Nephron progenitor cell (in vitro differentiated cells): ENCODE measurements at regions not wholly inside any gene's neighbourhood (a gene's known extent, or its start where the extent isn't known, plus 50 kb on each side); places are given as distances from the start of the nearest gene placed in this dataset.
"Not testable (repeated sequence)": the region's sequence is repeated elsewhere in the genome, so short reads cannot be mapped to it uniquely, and the experiment has no call there.

Experiments
- DNase-seq: peaks from one replicate; pipeline ENCODE4 v3.0.0; 2021
- H3K27ac Mint-ChIP-seq: 2 replicates; pipeline ENCODE4 v1.8.0; 2021; ENCODE audit warnings: mild to moderate bottlenecking, moderate library complexity, mixed read lengths
- H3K27me3 Mint-ChIP-seq: 2 replicates; pipeline ENCODE4 v1.8.0; 2021; ENCODE audit warnings: mild to moderate bottlenecking, low read depth, mixed read lengths; ENCODE audit not compliant: poor library complexity
- H3K36me3 Mint-ChIP-seq: 2 replicates; pipeline ENCODE4 v1.8.0; 2021; ENCODE audit warnings: low read depth, mixed read lengths
- H3K4me1 Mint-ChIP-seq: 2 replicates; pipeline ENCODE4 v1.8.0; 2021; ENCODE audit warnings: mixed read lengths
- H3K4me3 Mint-ChIP-seq: 2 replicates; pipeline ENCODE4 v1.8.0; 2021; ENCODE audit warnings: mild to moderate bottlenecking, moderate library complexity, mixed read lengths
- H3K9me3 Mint-ChIP-seq: 2 replicates; pipeline ENCODE4 v1.8.0; 2021; ENCODE audit warnings: mild to moderate bottlenecking, moderate library complexity, mixed read lengths
- TF ChIP-seq, protein P1 (sequence below): fragments of 200-600 bp; sonication (generic); IDR thresholded peaks from 2 replicates; pipeline ENCODE4 v1.5.0; 2021; ENCODE audit warnings: antibody characterized with exemption

DNA sequence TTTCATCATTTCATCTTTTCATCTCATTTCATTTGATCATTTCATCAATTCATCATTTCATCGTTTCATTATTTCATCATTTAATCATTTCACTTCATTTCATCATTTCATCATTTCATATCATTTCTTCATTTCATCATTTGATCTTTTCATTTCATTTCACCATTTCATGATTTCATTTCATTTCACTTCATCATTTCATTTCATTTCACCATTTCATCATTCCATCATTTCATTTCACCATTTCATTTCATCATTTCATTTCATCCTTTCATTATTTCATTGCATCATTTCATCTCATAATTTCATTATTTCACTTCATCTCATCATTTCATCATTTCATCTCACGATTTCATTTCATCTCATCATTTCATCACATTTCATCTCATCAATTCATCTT lies 127.8 kb downstream of the ANKRD30BL start:
- Mint-ChIP-seq H3K9me3 (no peaks in the 10 kb centered on the region), H3K36me3 (no peaks in the 10 kb centered on the region), H3K4me1 (peaks cover 4% of the 10 kb centered on the region)

DNA sequence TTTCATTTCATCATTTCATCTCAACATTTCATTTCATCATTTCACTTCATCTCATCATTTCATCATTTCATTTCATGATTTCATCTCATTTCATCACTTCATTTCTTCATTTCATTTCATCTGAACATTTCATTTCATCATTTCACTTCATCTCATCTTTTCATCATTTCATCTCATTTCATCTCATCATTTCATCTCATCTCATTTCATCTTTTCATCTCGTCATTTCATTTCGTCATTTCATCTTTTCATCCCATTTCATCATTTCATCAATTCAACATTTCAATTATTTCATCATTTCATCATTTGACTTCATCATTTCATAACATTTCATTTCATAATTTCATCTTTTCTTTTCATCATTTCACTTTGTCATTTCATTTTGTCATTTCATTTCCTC lies 128.4 kb downstream of the ANKRD30BL start:
- H3K4me3 Mint-ChIP-seq = no peak overlapping the region
- H3K27me3 Mint-ChIP-seq = peaks cover 10% of the 10 kb centered on the region
- TF ChIP-seq, protein P1, sequence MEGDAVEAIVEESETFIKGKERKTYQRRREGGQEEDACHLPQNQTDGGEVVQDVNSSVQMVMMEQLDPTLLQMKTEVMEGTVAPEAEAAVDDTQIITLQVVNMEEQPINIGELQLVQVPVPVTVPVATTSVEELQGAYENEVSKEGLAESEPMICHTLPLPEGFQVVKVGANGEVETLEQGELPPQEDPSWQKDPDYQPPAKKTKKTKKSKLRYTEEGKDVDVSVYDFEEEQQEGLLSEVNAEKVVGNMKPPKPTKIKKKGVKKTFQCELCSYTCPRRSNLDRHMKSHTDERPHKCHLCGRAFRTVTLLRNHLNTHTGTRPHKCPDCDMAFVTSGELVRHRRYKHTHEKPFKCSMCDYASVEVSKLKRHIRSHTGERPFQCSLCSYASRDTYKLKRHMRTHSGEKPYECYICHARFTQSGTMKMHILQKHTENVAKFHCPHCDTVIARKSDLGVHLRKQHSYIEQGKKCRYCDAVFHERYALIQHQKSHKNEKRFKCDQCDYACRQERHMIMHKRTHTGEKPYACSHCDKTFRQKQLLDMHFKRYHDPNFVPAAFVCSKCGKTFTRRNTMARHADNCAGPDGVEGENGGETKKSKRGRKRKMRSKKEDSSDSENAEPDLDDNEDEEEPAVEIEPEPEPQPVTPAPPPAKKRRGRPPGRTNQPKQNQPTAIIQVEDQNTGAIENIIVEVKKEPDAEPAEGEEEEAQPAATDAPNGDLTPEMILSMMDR = no peak
- H3K27ac Mint-ChIP-seq = no peak overlapping the region
- no peak for DNase-seq
- H3K9me3 Mint-ChIP-seq = no peaks in the 10 kb centered on the region
- H3K4me1 Mint-ChIP-seq = no peaks in the 10 kb centered on the region
- no peaks in the 10 kb centered on the region for H3K36me3 Mint-ChIP-seq

More for the DNA sequence above, 127.8 kb downstream of the ANKRD30BL start:
- Mint-ChIP-seq H3K27me3 (peaks cover 14% of the 10 kb centered on the region), H3K27ac (no peak overlapping the region), H3K4me3 (no peak overlapping the region)
- TF ChIP-seq, protein P1 = no peak
- no peak for DNase-seq

DNA sequence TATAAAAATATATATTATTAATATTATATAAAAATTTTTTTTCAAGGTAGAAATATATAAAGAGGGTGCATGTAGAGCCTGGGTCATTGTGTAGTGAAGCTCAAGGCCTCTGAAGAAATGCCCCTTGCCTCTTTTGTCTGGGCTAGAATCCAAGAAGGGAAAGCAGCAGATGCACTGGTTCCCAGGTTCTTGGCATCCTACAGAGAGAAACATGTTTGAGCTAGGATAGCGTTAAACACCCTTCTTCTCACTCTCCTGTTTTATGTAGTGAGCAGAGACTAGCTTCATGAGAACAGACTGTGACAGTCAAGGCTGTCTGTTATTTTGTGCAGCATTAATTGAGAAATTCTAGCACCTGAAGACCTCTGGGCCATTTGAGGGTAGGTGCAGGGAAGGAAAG lies 149.7 kb downstream of the ANKRD30BL start:
- not testable (repeated sequence) for H3K4me1 Mint-ChIP-seq, H3K4me3 Mint-ChIP-seq, DNase-seq, H3K27ac Mint-ChIP-seq, H3K36me3 Mint-ChIP-seq, H3K9me3 Mint-ChIP-seq
- peaks cover 81% of the 10 kb centered on the region for H3K27me3 Mint-ChIP-seq

DNA sequence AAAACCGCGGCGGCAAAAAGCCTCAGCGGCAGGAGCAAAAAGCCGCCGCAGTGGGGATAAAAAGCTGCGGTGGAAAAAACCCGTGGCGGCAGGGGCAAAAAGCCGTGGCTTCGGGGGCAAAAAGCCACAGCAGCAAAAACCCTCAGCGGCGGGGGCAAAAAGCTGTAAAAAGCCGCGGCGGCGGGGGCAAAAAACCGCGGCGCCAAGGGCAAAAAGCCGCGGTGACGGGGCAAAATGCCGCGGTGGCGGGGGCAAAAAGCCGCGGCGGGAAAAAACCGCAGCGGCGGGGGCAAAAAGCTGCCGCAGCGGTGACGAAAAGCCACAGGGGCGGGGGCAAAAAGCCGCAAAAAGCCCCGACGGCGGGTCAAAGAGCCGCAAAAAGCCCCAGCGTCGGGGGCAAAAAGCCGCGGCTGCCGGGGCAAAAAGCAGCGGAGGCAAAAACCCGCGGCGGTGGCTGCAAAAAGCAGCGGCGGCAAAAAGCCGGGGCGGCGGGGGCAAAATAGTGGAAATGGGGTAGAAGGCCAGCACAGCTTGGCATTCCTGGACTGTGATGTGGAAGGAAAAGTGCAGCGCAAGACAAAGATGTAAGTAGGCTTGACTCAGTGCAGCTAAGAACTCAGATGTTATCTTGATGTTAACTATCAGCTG lies 151.8 kb downstream of the ANKRD30BL start:
- Mint-ChIP-seq H3K4me1 (peaks cover 4% of the 10 kb centered on the region), H3K27me3 (peaks cover 96% of the 10 kb centered on the region), H3K36me3 (no peaks in the 10 kb centered on the region), H3K9me3 (no peaks in the 10 kb centered on the region), H3K27ac (no peak overlapping the region), H3K4me3 (peak overlapping the region; percentile 80)
- DNase-seq = peak; percentile 5
- TF ChIP-seq, protein P1 = no peak

DNA sequence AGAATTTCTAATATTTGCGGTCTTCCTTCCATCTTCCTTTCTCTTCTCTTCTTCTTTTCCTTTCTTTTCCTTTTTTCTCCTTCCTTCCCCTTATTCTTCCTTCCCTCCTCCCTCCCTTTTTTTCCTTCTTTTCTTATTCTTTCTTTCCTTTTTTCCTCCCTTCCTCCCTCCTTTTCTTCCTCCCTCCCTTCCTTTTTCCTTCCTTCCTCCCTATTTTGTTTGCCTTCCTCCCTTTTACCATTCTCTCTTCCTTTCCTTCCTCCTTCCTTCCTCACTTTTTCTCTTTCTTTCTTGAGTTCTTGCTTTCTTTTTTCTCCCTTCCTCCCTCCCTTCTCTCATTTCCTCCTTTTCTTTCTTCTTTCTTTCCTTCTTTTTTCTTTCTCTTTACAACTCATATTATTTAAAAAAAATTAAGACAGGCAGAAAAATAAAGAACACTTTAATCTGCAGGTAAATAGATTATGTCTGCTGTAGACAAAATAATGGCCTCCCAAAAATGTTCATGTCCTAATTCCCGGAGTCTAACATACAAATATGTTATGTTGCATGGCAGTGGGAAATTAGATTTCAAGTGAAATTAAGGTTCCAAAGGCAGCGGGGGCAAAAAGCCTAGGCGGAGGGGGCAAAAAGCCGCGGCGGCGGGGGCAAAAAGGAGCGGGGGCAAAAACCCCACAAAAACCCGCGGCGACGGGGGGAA lies 152.4 kb downstream of the ANKRD30BL start:
- Mint-ChIP-seq H3K27me3 (peaks cover 91% of the 10 kb centered on the region), H3K27ac (no peak overlapping the region), H3K36me3 (no peaks in the 10 kb centered on the region), H3K4me1 (peaks cover 4% of the 10 kb centered on the region), H3K9me3 (no peaks in the 10 kb centered on the region), H3K4me3 (peak overlapping the region; percentile 80)
- TF ChIP-seq, protein P1 = no peak
- no peak for DNase-seq

DNA sequence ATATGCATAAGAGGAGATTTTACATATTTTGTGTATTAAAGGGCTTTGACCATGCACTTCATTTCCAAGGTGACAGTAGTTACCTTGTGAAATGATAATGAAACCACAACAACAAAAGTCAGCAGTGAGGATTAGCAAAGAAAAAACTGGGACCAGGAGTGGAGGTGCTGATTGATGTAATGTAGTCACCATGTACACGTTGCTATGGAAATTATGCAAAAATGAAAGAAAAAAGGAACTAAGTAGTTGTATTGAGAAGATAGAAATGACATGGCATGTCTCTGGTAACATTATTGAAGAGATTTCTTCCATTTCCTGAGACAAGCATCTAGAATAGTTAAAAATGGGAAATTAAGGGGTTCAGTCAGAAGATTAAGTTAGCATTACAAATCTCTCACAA lies 171.0 kb downstream of the ANKRD30BL start:
- H3K27me3 Mint-ChIP-seq, H3K36me3 Mint-ChIP-seq, H3K4me1 Mint-ChIP-seq, DNase-seq, H3K4me3 Mint-ChIP-seq, H3K9me3 Mint-ChIP-seq, H3K27ac Mint-ChIP-seq: not testable (repeated sequence)

DNA sequence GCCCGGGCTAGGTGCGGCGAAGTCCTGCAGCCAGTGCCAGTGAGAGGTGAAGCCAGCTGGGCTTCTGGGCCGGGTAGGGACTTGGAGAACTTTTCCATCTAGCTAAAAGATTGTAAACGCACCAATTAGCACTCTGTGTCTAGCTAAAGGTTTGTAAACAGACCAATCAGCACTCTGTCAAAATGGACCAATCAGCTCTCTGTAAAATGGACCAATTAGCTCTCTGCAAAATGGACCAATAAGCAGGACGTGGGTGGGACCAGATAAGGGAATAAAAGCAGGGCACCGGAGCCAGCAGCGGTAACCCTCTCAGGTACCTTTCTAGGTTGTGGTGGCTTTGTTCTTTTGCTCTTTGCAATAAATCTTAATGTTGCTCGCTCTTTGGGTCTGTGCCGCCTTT lies 195.1 kb downstream of the ANKRD30BL start:
- H3K4me3 Mint-ChIP-seq, H3K4me1 Mint-ChIP-seq, H3K9me3 Mint-ChIP-seq, H3K27me3 Mint-ChIP-seq, DNase-seq, H3K27ac Mint-ChIP-seq, H3K36me3 Mint-ChIP-seq: not testable (repeated sequence)
